Nephron progenitor cell (in vitro differentiated cells): ENCODE measurements at regions not wholly inside any gene's neighbourhood (a gene's known extent, or its start where the extent isn't known, plus 50 kb on each side); places are given as distances from the start of the nearest gene placed in this dataset.
"Not testable (repeated sequence)": the region's sequence is repeated elsewhere in the genome, so short reads cannot be mapped to it uniquely, and the experiment has no call there.

Source experiments
- DNase-seq: peaks from one replicate; pipeline ENCODE4 v3.0.0; 2021
- H3K27ac Mint-ChIP-seq: 2 replicates; pipeline ENCODE4 v1.8.0; 2021; ENCODE audit warnings: mild to moderate bottlenecking, moderate library complexity, mixed read lengths
- H3K27me3 Mint-ChIP-seq: 2 replicates; pipeline ENCODE4 v1.8.0; 2021; ENCODE audit warnings: mild to moderate bottlenecking, low read depth, mixed read lengths; ENCODE audit not compliant: poor library complexity
- H3K36me3 Mint-ChIP-seq: 2 replicates; pipeline ENCODE4 v1.8.0; 2021; ENCODE audit warnings: low read depth, mixed read lengths
- H3K4me1 Mint-ChIP-seq: 2 replicates; pipeline ENCODE4 v1.8.0; 2021; ENCODE audit warnings: mixed read lengths
- H3K4me3 Mint-ChIP-seq: 2 replicates; pipeline ENCODE4 v1.8.0; 2021; ENCODE audit warnings: mild to moderate bottlenecking, moderate library complexity, mixed read lengths
- H3K9me3 Mint-ChIP-seq: 2 replicates; pipeline ENCODE4 v1.8.0; 2021; ENCODE audit warnings: mild to moderate bottlenecking, moderate library complexity, mixed read lengths
- CTCF ChIP-seq: fragments of 200-600 bp; sonication (generic); IDR thresholded peaks from 2 replicates; pipeline ENCODE4 v1.5.0; 2021; ENCODE audit warnings: antibody characterized with exemption

- no peak overlapping the region for H3K27ac Mint-ChIP-seq
- H3K9me3 Mint-ChIP-seq, result peaks cover 20% of the 10 kb centered on the region
- H3K36me3 Mint-ChIP-seq, result no peaks in the 10 kb centered on the region
- H3K4me1 Mint-ChIP-seq, result no peaks in the 10 kb centered on the region
- H3K27me3 Mint-ChIP-seq, result peaks cover 4% of the 10 kb centered on the region
- DNase-seq, result no peak
- no peak overlapping the region for H3K4me3 Mint-ChIP-seq
- no peak for TF ChIP-seq CTCF
These were observed 593.8 kb upstream of the ANKRD30A start for GRCh38 chr10:36531621-36532020.

- no peak overlapping the region for H3K27ac Mint-ChIP-seq
- peaks cover 8% of the 10 kb centered on the region for H3K27me3 Mint-ChIP-seq
These were observed 599.4 kb upstream of the ANKRD30A start for GRCh38 chr10:36526033-36526432.

GRCh38 chr10:36524126-36524525 is 601.3 kb upstream of the ANKRD30A start:
- not testable (repeated sequence) for H3K27me3 Mint-ChIP-seq, H3K9me3 Mint-ChIP-seq, DNase-seq, H3K4me1 Mint-ChIP-seq, H3K4me3 Mint-ChIP-seq, H3K27ac Mint-ChIP-seq, H3K36me3 Mint-ChIP-seq

More at GRCh38 chr10:36526033-36526432, 599.4 kb upstream of the ANKRD30A start:
- Mint-ChIP-seq H3K9me3 (peaks cover 20% of the 10 kb centered on the region), H3K4me3 (no peak overlapping the region), H3K36me3 (no peaks in the 10 kb centered on the region), H3K4me1 (no peaks in the 10 kb centered on the region)
- TF ChIP-seq CTCF, result no peak
- no peak for DNase-seq

- no peak overlapping the region for H3K4me3 Mint-ChIP-seq
- no peak for TF ChIP-seq CTCF
- H3K4me1 Mint-ChIP-seq, result no peaks in the 10 kb centered on the region
- peaks cover 6% of the 10 kb centered on the region for H3K27me3 Mint-ChIP-seq
- no peak overlapping the region for H3K27ac Mint-ChIP-seq
- DNase-seq, result no peak
- H3K9me3 Mint-ChIP-seq, result peaks cover 18% of the 10 kb centered on the region
- no peaks in the 10 kb centered on the region for H3K36me3 Mint-ChIP-seq
These were observed 605.5 kb upstream of the ANKRD30A start for GRCh38 chr10:36519909-36520308.

GRCh38 chr10:36516281-36516680 is 609.1 kb upstream of the ANKRD30A start:
- TF ChIP-seq CTCF, result no peak
- H3K27ac Mint-ChIP-seq, result no peak overlapping the region
- H3K36me3 Mint-ChIP-seq, result no peaks in the 10 kb centered on the region

GRCh38 chr10:36515319-36515718 is 610.1 kb upstream of the ANKRD30A start:
- peaks cover 7% of the 10 kb centered on the region for H3K4me1 Mint-ChIP-seq
- no peak for DNase-seq
- H3K27ac Mint-ChIP-seq, result no peak overlapping the region
- no peak for TF ChIP-seq CTCF
- no peaks in the 10 kb centered on the region for H3K36me3 Mint-ChIP-seq
- H3K27me3 Mint-ChIP-seq, result no peaks in the 10 kb centered on the region
- peaks cover 18% of the 10 kb centered on the region for H3K9me3 Mint-ChIP-seq
- no peak overlapping the region for H3K4me3 Mint-ChIP-seq

More at GRCh38 chr10:36516281-36516680, 609.1 kb upstream of the ANKRD30A start:
- no peak for DNase-seq
- Mint-ChIP-seq H3K9me3 (peaks cover 18% of the 10 kb centered on the region), H3K4me1 (peaks cover 7% of the 10 kb centered on the region), H3K4me3 (no peak overlapping the region), H3K27me3 (no peaks in the 10 kb centered on the region)
